Thyroid gland (tissue), 4 donors: ENCODE measurements at regions not wholly inside any gene's neighbourhood (a gene's known extent, or its start where the extent isn't known, plus 50 kb on each side); places are given as distances from the start of the nearest gene placed in this dataset.

ENCODE experiments used
- CTCF ChIP-seq, 6 experiments: fragments of 200-600 bp in 3 of 6; fragments of 450-650 bp in 3 of 6; sonication (generic) in 3 of 6; IDR thresholded peaks; one replicate each; pipeline ENCODE4 v1.5.1; 2016 to 2019; ENCODE audit warnings: antibody characterized with exemption in 6 of 6, mild to moderate bottlenecking in 2 of 6, inconsistent platforms in 1 of 6, moderate library complexity in 1 of 6
- POLR2A ChIP-seq, 2 donors: fragments of 450-650 bp; IDR thresholded peaks; one replicate each; pipeline ENCODE4 v1.6.1; 2017; ENCODE audit warnings: antibody characterized with exemption in 2 of 2, mild to moderate bottlenecking in 2 of 2, moderate library complexity in 1 of 2

GRCh38 chr3:43194490-43195114 is 88.7 kb upstream of the POMGNT2 start:
- no peak for TF ChIP-seq CTCF (IDR thresholded peaks at IDR 0.05)
- no peak for TF ChIP-seq POLR2A (IDR thresholded peaks at IDR 0.05)
